ENCODE measurements at regions not wholly inside any gene's neighbourhood (a gene's known extent, or its start where the extent isn't known, plus 50 kb on each side); places are given as distances from the start of the nearest gene placed in this dataset.

- no peak for TF ChIP-seq CTCF (IDR thresholded peaks at IDR 0.05; ENCODE audit: borderline replicate concordance, insufficient read depth, low read depth, low read length)
- no peak overlapping the region for H3K4me3 ChIP-seq (ENCODE audit: low read depth, low read length)
Measured at GRCh38 chr3:20404741-20405100, 218.7 kb upstream of the SGO1 start.

DNA sequence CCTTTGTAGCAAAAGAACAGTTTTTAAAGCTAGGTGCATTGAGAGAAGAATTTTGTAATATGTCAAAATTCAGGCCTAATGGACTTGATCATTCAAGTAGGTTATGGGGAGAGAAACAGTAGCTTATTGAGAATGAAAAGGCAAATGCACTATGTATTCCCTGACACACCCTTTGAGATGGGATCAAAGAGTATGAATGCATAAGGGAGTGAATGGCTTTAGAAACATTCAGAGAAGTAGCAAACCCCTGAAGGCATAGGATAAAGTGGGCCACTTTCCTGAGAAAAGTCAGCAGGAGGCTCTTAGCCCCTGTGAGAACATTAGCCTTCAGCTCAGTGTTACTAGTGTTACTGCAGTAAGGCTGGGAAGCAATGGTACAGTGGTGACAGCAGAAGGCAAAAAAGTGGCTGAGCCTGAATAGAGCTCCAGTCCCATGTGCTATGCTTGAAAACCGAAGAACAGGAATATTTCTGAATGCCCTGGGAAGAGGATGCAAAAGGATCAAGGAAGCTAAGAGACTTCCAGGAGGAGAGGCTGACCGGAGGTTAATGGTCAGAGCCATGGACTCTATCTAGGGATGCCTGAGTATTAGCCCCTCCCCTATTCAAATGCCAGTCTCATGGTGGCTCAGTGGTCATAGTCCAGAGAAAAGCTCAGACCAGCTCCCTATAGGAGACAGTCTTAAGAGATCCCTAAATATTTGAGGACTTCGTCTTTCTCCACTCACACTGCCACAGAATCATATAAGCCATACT lies 218.2 kb upstream of the SGO1 start:
- no peak for TF ChIP-seq CTCF (IDR thresholded peaks at IDR 0.05; ENCODE audit: borderline replicate concordance, insufficient read depth, low read depth, low read length)
- H3K4me3 ChIP-seq (ENCODE audit: low read depth, low read length) = no peak overlapping the region

DNA sequence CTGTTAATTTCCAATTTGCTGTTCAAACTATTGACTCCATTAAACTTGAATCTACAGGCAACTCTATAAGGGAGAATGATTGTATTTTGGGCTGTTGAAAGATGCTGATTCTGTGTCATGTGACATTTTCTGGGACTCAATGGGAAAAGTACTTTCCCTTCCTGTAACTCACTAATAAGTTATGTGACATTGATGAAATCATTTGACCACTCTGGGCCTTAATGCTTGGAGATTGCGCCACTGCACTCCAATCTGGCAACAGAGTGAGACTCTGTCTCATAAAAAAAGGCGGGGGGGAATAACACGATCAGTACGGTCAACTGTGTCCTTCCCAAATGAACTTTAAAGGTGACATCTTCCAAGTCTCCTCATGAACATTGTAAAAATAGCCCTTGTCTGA lies 215.2 kb upstream of the SGO1 start:
- TF ChIP-seq CTCF (IDR thresholded peaks at IDR 0.05; ENCODE audit: borderline replicate concordance, insufficient read depth, low read depth, low read length) = no peak
- no peak overlapping the region for H3K4me3 ChIP-seq (ENCODE audit: low read depth, low read length)

DNA sequence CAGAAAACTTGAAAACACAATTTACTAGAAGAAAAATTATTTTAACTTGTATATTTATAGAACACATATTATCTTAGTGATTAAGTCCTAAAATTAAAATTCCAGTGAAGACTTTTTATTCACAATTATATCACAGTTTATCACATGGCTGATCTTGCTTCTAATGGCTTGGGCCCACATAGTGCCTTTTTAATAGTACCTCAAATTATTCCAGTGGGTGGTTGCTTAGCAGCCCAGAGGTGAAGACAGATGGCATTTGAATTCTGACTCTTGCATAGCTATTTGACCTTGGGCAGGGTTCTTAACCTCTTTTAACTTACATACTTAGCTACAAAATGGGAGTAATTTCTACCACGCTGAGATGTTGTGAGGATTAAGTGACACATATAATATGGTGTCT lies 214.7 kb upstream of the SGO1 start:
- H3K4me3 ChIP-seq (ENCODE audit: low read depth, low read length) = no peak overlapping the region
- no peak for TF ChIP-seq CTCF (IDR thresholded peaks at IDR 0.05; ENCODE audit: borderline replicate concordance, insufficient read depth, low read depth, low read length)

DNA sequence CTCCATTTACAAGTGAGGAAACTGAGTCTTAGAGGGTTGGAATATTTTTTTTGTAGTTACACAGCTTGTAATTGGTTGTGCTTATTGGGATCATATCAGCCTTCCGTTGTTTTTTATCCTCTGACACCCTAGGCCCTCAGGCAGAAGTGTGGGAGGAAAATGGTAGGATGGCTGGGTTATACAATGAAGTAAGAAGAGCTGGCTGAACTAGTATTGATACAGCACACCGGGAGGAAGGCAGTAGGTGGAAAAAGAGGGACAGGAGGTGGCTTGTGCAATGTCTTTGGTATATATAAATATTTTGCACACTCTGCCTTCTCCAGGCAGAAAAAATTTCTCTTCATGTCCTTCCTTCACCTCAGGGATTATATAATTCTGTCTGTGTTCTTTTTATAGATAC lies 214.3 kb upstream of the SGO1 start:
- no peak for TF ChIP-seq CTCF (IDR thresholded peaks at IDR 0.05; ENCODE audit: borderline replicate concordance, insufficient read depth, low read depth, low read length)
- H3K4me3 ChIP-seq (ENCODE audit: low read depth, low read length) = no peak overlapping the region

DNA sequence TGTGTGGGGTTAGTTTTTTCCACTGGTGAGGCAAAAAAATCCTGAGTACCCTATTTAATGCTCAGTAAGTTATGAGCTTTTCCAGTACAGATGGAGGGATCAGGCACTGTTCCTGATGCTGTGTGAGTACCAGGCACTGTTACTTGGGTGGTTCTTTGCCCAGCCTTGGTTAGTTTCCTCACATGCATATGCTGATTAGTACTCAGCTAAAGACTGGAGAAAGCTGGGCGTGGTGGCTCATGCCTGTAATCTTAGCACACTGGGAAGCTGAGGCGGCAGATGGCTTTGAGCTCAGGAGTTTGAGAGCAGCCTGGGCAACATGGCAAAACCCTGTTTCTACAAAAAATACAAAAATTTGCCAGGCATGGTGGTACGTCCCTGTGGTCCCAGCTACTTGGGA lies 210.3 kb upstream of the SGO1 start:
- H3K4me3 ChIP-seq (ENCODE audit: low read depth, low read length) = no peak overlapping the region
- TF ChIP-seq CTCF (IDR thresholded peaks at IDR 0.05; ENCODE audit: borderline replicate concordance, insufficient read depth, low read depth, low read length) = no peak

- H3K4me3 ChIP-seq (ENCODE audit: low read depth, low read length) = no peak overlapping the region
- TF ChIP-seq CTCF (IDR thresholded peaks at IDR 0.05; ENCODE audit: borderline replicate concordance, insufficient read depth, low read depth, low read length) = no peak
Measured at GRCh38 chr3:20395692-20396091, 209.7 kb upstream of the SGO1 start.

Data from GM12875 (cell line).